Aorta (tissue), 5 donors: ENCODE measurements at regions not wholly inside any gene's neighbourhood (a gene's known extent, or its start where the extent isn't known, plus 50 kb on each side); places are given as distances from the start of the nearest gene placed in this dataset.

Experiments used
- ATAC-seq: fragments of 200-7000 bp; cut with Tn5 transposase; one replicate; pipeline ENCODE4 v1.9.1; 2022; ENCODE audit warnings: moderate library complexity; ENCODE audit not compliant: low FRiP score
- DNase-seq, 2 donors: peaks; one replicate each; pipeline ENCODE4 v3.0.0-alpha.2; 2020
- H3K27ac ChIP-seq, 2 donors: one replicate each; pipeline ENCODE4 v1.5.1; 2013; ENCODE audit warnings: low read length in 2 of 2, mild to moderate bottlenecking in 2 of 2, moderate library complexity in 2 of 2, control low read depth in 1 of 2, inconsistent platforms in 1 of 2, low read depth in 1 of 2
- H3K27me3 ChIP-seq, 2 donors: one replicate each; pipeline ENCODE4 v1.6.1; 2013; ENCODE audit warnings: control low read depth in 1 of 2, low read length in 1 of 2, mild to moderate bottlenecking in 1 of 2, moderate library complexity in 1 of 2; ENCODE audit not compliant: insufficient read depth in 2 of 2, control insufficient read depth in 1 of 2
- H3K36me3 ChIP-seq, 2 donors: one replicate each; pipeline ENCODE4 v1.6.1; 2013; ENCODE audit warnings: control low read depth in 1 of 2, low read length in 1 of 2, mild to moderate bottlenecking in 1 of 2; ENCODE audit not compliant: insufficient read depth in 2 of 2, control insufficient read depth in 1 of 2
- H3K4me1 ChIP-seq, 2 donors: one replicate each; pipeline ENCODE4 v1.6.1; 2013; ENCODE audit warnings: low read length in 2 of 2, control low read depth in 1 of 2, mild to moderate bottlenecking in 1 of 2, moderate library complexity in 1 of 2; ENCODE audit not compliant: insufficient read depth in 2 of 2, control insufficient read depth in 1 of 2
- H3K4me3 ChIP-seq, 2 donors: one replicate each; pipeline ENCODE4 v1.5.1; 2013; ENCODE audit warnings: low read length in 2 of 2, control low read depth in 1 of 2, mild to moderate bottlenecking in 1 of 2
- H3K9me3 ChIP-seq: one replicate; pipeline ENCODE4 v1.6.1; 2013; ENCODE audit warnings: mild to moderate bottlenecking, low read length; ENCODE audit not compliant: control insufficient read depth
- WGBS, 2 donors: extraction: QIAGEN DNeasy Blood & Tissue Kit; methylation state at CpG; one replicate each; pipeline ENCODE4 v1.1.7; 2013; 5-methylcytosine and 5-hydroxymethylcytosine counted together
- intact Hi-C, 2 donors: fragments of 100-400 bp; cut with DNase I; formaldehyde crosslinking; loops; one replicate each; pipeline versions ENCODE4 v1.14.2 to v1.15.0; 2022
- donor health status: healthy with polysubstance abuse.
- donor health status: Bipolar disorder and iron deficiency.
- donor health status: DM: no; HTN: no; CAD: no.
- donor health status: DM: no; HTN: no; CAD: no.
- donor health status: DM: yes; HTN: yes; CAD: no.

GRCh38 chr21:22754746-22755145, 1756.5 kb downstream of the NCAM2 start:
- 82 to 83% methylated on average over 1 of the region's 1 CpG for WGBS, 2 donors
- ATAC-seq (no peak), DNase-seq (no peak)
- Histone ChIP-seq H3K9me3 (no peaks in the 10 kb centered on the region), H3K36me3 (no peaks in the 10 kb centered on the region), H3K27ac (no peak overlapping the region), H3K4me1 (no peaks in the 10 kb centered on the region), H3K27me3 (no peaks in the 10 kb centered on the region), H3K4me3 (no peak overlapping the region)
- intact Hi-C loops: no loop called here

GRCh38 chr21:22758478-22758877, 1760.3 kb downstream of the NCAM2 start:
- ATAC-seq (no peak), DNase-seq (no peak)
- no peak overlapping the region for H3K4me3 ChIP-seq
- H3K27me3 ChIP-seq: no peaks in the 10 kb centered on the region
- intact Hi-C loops: no loop called here
- no peak overlapping the region for H3K27ac ChIP-seq
- whole genome bisulfite sequencing, 2 donors: 96% methylated on average over 1 of the region's 1 CpG
- no peaks in the 10 kb centered on the region for H3K4me1 ChIP-seq
- no peaks in the 10 kb centered on the region for H3K36me3 ChIP-seq
- H3K9me3 ChIP-seq: no peaks in the 10 kb centered on the region

- Histone ChIP-seq H3K36me3 (no peaks in the 10 kb centered on the region), H3K4me3 (no peak overlapping the region), H3K27ac (no peak overlapping the region), H3K9me3 (no peaks in the 10 kb centered on the region), H3K4me1 (no peaks in the 10 kb centered on the region), H3K27me3 (no peaks in the 10 kb centered on the region)
- 83 to 88% methylated on average over 2 of the region's 2 CpGs for WGBS, 2 donors
- intact Hi-C loops: no loop called here
- DNase-seq: no peak
- no peak for ATAC-seq
Measured at GRCh38 chr21:22762463-22762862, 1764.3 kb downstream of the NCAM2 start.

DNA sequence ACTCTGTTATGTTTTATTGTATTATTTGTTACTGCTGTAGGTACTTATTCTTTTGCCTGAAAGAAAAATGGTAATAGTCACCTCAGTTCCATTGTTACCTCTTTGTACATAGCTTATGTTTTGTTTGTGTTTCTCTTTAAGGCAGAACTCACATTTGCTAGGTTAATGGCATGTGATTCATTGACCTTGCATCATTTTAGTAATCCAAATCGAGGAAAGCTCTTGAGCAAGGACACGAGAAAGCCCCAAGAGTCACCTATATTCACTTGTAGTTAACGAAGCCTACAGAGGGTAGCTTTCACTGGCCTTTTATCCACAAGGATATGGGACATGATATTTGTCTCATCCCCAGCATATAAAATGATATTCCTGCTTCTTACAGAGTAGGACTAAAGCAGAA, 1765.2 kb downstream of the NCAM2 start:
- intact Hi-C loops: no loop called here
- 64 to 68% methylated on average over 3 of the region's 3 CpGs for WGBS, 2 donors
- H3K4me3 ChIP-seq: no peak overlapping the region

GRCh38 chr21:22764222-22764621, 1766.0 kb downstream of the NCAM2 start:
- H3K4me1 ChIP-seq: no peaks in the 10 kb centered on the region
- DNase-seq (no peak), ATAC-seq (no peak)
- no peaks in the 10 kb centered on the region for H3K9me3 ChIP-seq
- intact Hi-C loops: no loop called here
- 80% methylated on average over 3 of the region's 3 CpGs for WGBS, 2 donors
- no peak overlapping the region for H3K4me3 ChIP-seq
- no peaks in the 10 kb centered on the region for H3K36me3 ChIP-seq
- H3K27me3 ChIP-seq: no peaks in the 10 kb centered on the region
- H3K27ac ChIP-seq: no peak overlapping the region

More for the DNA sequence above, 1765.2 kb downstream of the NCAM2 start:
- H3K9me3 ChIP-seq: no peaks in the 10 kb centered on the region
- H3K36me3 ChIP-seq: no peaks in the 10 kb centered on the region
- no peaks in the 10 kb centered on the region for H3K4me1 ChIP-seq
- no peaks in the 10 kb centered on the region for H3K27me3 ChIP-seq
- ATAC-seq (no peak), DNase-seq (no peak)
- H3K27ac ChIP-seq: no peak overlapping the region

- intact Hi-C loops: loop anchor here (5.0 to 10.0 kb wide), 2 partner anchors 1787 to 1789 kb away; no protein-coding TSS in a partner anchor
- DNase-seq (no peak), ATAC-seq (no peak)
- Histone ChIP-seq H3K4me1 (no peaks in the 10 kb centered on the region), H3K27me3 (no peaks in the 10 kb centered on the region), H3K4me3 (no peak overlapping the region), H3K9me3 (no peaks in the 10 kb centered on the region), H3K27ac (no peak overlapping the region), H3K36me3 (no peaks in the 10 kb centered on the region)
- 65% methylated on average over 2 of the region's 2 CpGs for WGBS, 2 donors
Measured at GRCh38 chr21:22791376-22791775, 1793.2 kb downstream of the NCAM2 start.

- no peak for ATAC-seq
- 1% methylated on average over 3 of the region's 3 CpGs for WGBS, 2 donors
Measured at GRCh38 chr21:22791986-22792560, 1793.9 kb downstream of the NCAM2 start.

GRCh38 chr21:22795091-22795490, 1796.9 kb downstream of the NCAM2 start:
- WGBS, 2 donors: 83 to 88% methylated on average over 2 of the region's 2 CpGs
- Histone ChIP-seq H3K9me3 (no peaks in the 10 kb centered on the region), H3K4me3 (no peak overlapping the region), H3K27ac (no peak overlapping the region), H3K36me3 (no peaks in the 10 kb centered on the region), H3K27me3 (no peaks in the 10 kb centered on the region), H3K4me1 (no peaks in the 10 kb centered on the region)
- intact Hi-C loops: loop anchor here in 1 of 2 donors (10.0 kb wide), 1 partner anchor 1790 kb away; no protein-coding TSS in a partner anchor
- DNase-seq (no peak), ATAC-seq (no peak)

More at GRCh38 chr21:22791986-22792560, 1793.9 kb downstream of the NCAM2 start:
- Histone ChIP-seq H3K4me3 (no peak overlapping the region), H3K27ac (no peak overlapping the region), H3K27me3 (no peaks in the 10 kb centered on the region), H3K4me1 (no peaks in the 10 kb centered on the region), H3K36me3 (no peaks in the 10 kb centered on the region), H3K9me3 (no peaks in the 10 kb centered on the region)
- intact Hi-C loops: loop anchor here (5.0 to 10.0 kb wide), 2 partner anchors 1787 to 1790 kb away; no protein-coding TSS in a partner anchor
- no peak for DNase-seq

DNA sequence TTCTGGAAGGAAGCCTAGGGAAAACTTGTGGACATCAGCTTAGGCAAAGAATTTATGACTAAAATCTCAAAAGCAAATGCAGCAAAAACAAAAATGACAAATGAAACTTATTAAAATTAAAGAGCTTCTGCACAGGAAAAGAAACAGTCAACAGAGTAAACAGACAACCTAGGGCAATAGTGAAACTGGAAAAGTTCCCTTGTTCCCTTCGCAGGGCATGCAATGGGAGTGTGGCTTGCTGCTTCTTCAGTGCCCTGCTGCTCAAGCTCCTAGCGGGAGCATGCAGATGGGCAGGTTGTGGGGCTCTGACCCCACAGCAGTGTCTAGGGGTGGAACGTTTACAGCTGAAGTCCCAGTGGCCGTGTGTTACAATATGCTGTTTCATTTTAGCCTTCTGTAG, 1797.4 kb downstream of the NCAM2 start:
- ATAC-seq (no peak), DNase-seq (no peak)
- WGBS, 2 donors: 54 to 63% methylated on average over 4 of the region's 4 CpGs
- Histone ChIP-seq H3K36me3 (no peaks in the 10 kb centered on the region), H3K27me3 (no peaks in the 10 kb centered on the region), H3K4me3 (no peak overlapping the region), H3K4me1 (no peaks in the 10 kb centered on the region), H3K9me3 (no peaks in the 10 kb centered on the region), H3K27ac (no peak overlapping the region)
- intact Hi-C loops: loop anchor here in 1 of 2 donors (10.0 kb wide), 1 partner anchor 1791 kb away; no protein-coding TSS in a partner anchor
